ENCODE measurements at regions not wholly inside any gene's neighbourhood (a gene's known extent, or its start where the extent isn't known, plus 50 kb on each side); places are given as distances from the start of the nearest gene placed in this dataset.

DNA sequence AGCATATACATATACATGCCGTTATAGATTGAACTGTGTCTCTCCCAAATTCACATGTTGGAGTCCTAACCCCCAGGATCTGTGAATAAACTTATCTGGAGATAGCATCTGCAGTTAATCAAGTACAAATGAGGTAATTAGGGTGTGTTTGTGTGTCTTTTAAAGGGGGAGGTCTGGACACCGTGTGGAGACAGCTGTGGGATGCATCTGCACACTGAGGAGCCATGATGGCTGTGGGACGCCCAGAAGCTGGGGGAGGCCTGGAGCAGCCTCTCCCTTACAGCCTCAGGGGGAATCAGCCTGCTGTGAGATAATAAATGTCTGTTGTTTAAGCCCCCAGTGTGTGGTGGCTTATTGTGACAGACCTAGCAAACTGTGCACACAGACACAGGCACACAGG is 51.8 kb upstream of the COL18A1 start:
- Histone ChIP-seq H3K9me2 (ENCODE audit: insufficient read depth) (no peaks in the 10 kb centered on the region), H3K79me2 (ENCODE audit: insufficient read depth, low read length) (no peaks in the 10 kb centered on the region), H3K9ac (ENCODE audit: low read length) (no peak overlapping the region), H2AFZ (ENCODE audit: low read depth, low read length, poor library complexity, severe bottlenecking) (no peak overlapping the region), H3K36me3 (ENCODE audit: control insufficient read depth in 1 of 2, insufficient read depth in 2 of 2, low read length in 2 of 2) (no peaks in the 10 kb centered on the region), H3K4me2 (ENCODE audit: low read length) (no peak overlapping the region), H3K27me3 (ENCODE audit: insufficient read depth, low read length) (no peaks in the 10 kb centered on the region), H4K20me1 (ENCODE audit: insufficient read depth) (no peaks in the 10 kb centered on the region), H3K27ac (ENCODE audit: low read depth, low read length) (no peak overlapping the region), H3K4me3 (replicated peaks in 1 of 2; ENCODE audit: low read depth in 1 of 2, low read length in 2 of 2) (no peak overlapping the region), H3K9me3 (ENCODE audit: control insufficient read depth in 1 of 2, insufficient read depth in 1 of 2, low read depth in 1 of 2, low read length in 2 of 2) (no peaks in the 10 kb centered on the region), H3K4me1 (ENCODE audit: control insufficient read depth in 1 of 2, insufficient read depth in 2 of 2, low read length in 2 of 2) (no peaks in the 10 kb centered on the region)
- DNase-seq (ENCODE audit: low read depth, low spot score) (no peak), ATAC-seq (no peak)
- TF ChIP-seq SP1 (IDR thresholded peaks at IDR 0.05; ENCODE audit: low read depth) = no peak
- TF ChIP-seq EGR1 (IDR thresholded peaks at IDR 0.05; ENCODE audit: low read depth) = no peak
- no peak for TF ChIP-seq SIN3A (IDR thresholded peaks at IDR 0.05; ENCODE audit: low read depth)
- no peak for TF ChIP-seq FOSL1 (IDR thresholded peaks at IDR 0.05; ENCODE audit: low read depth)
- no peak for TF ChIP-seq ELF1 (IDR thresholded peaks at IDR 0.05; ENCODE audit: borderline replicate concordance, low read depth)
- TF ChIP-seq, protein P1, sequence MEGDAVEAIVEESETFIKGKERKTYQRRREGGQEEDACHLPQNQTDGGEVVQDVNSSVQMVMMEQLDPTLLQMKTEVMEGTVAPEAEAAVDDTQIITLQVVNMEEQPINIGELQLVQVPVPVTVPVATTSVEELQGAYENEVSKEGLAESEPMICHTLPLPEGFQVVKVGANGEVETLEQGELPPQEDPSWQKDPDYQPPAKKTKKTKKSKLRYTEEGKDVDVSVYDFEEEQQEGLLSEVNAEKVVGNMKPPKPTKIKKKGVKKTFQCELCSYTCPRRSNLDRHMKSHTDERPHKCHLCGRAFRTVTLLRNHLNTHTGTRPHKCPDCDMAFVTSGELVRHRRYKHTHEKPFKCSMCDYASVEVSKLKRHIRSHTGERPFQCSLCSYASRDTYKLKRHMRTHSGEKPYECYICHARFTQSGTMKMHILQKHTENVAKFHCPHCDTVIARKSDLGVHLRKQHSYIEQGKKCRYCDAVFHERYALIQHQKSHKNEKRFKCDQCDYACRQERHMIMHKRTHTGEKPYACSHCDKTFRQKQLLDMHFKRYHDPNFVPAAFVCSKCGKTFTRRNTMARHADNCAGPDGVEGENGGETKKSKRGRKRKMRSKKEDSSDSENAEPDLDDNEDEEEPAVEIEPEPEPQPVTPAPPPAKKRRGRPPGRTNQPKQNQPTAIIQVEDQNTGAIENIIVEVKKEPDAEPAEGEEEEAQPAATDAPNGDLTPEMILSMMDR (IDR thresholded peaks at IDR 0.05 in 2 of 3, conservative IDR thresholded peaks at IDR 0.05 in 1 of 3; ENCODE audit: borderline replicate concordance in 1 of 3, insufficient read depth in 1 of 3, low read depth in 2 of 3, low read length in 2 of 3) = no peak
- no peak for TF ChIP-seq RAD21 (IDR thresholded peaks at IDR 0.05; ENCODE audit: low read depth)
- no peak for TF ChIP-seq YY1 (IDR thresholded peaks at IDR 0.05; ENCODE audit: extremely low read depth, insufficient replicate concordance, low read depth, low read length)
- no peak for TF ChIP-seq TCF7L2 (IDR thresholded peaks at IDR 0.05; ENCODE audit: borderline replicate concordance, extremely low read depth, insufficient read depth, insufficient read length)
- TF ChIP-seq POLR2AphosphoS5 (IDR thresholded peaks at IDR 0.05; ENCODE audit: low read depth, low read length) = no peak
- TF ChIP-seq POLR2A (IDR thresholded peaks at IDR 0.05; ENCODE audit: borderline replicate concordance, extremely low read depth, insufficient read depth, insufficient read length) = no peak
- TF ChIP-seq CBX3 (IDR thresholded peaks at IDR 0.05; ENCODE audit: low read depth) = no peak
- TF ChIP-seq EZH2 (IDR thresholded peaks at IDR 0.05) = no peak
- ChIA-PET POLR2A (no interaction called here), CTCF (no interaction called here), RAD21 (ENCODE audit: low non-redundant PET in 1 of 2, low total read pairs in 2 of 2, uncharacterized antibody in 2 of 2, unreplicated experiment in 2 of 2) (no interaction called here)
- BruUV-seq (replicated peaks) = no TSS peak
- intact Hi-C loops (cut with micrococcal nuclease) = no loop called here
